HUES64 (cell line): ENCODE measurements at regions not wholly inside any gene's neighbourhood (a gene's known extent, or its start where the extent isn't known, plus 50 kb on each side); places are given as distances from the start of the nearest gene placed in this dataset.
"Not testable (repeated sequence)": the region's sequence is repeated elsewhere in the genome, so short reads cannot be mapped to it uniquely, and the experiment has no call there.

ENCODE experiments used
- H3K27ac ChIP-seq: 2 replicates; pipeline ENCODE4 v1.7.0; 2013; ENCODE audit warnings: low read depth, low read length, inconsistent platforms
- H3K27me3 ChIP-seq: 2 replicates; pipeline ENCODE4 v1.6.1; 2013; ENCODE audit warnings: mild to moderate bottlenecking, low read length; ENCODE audit not compliant: insufficient read depth
- H3K36me3 ChIP-seq: 2 replicates; pipeline ENCODE4 v1.6.1; 2013; ENCODE audit warnings: mild to moderate bottlenecking, low read length; ENCODE audit not compliant: insufficient read depth
- H3K4me1 ChIP-seq: 2 replicates; pipeline ENCODE4 v1.6.1; 2013; ENCODE audit warnings: mild to moderate bottlenecking, low read length, moderate library complexity; ENCODE audit not compliant: insufficient read depth
- H3K4me3 ChIP-seq: 2 replicates; pipeline ENCODE4 v1.5.1; 2013; ENCODE audit warnings: mild to moderate bottlenecking, low read length, moderate library complexity
- H3K9ac ChIP-seq: 2 replicates; pipeline ENCODE4 v1.6.1; 2013; ENCODE audit warnings: mild to moderate bottlenecking, low read depth, low read length
- H3K9me3 ChIP-seq: 2 replicates; pipeline ENCODE4 v1.6.1; 2013; ENCODE audit warnings: low read depth, low read length; ENCODE audit not compliant: insufficient read depth
- WGBS: fragments of 150-250, 120-280 bp; methylation state at CpG from one replicate; pipeline ENCODE4 v1.1.7; 2013; ENCODE audit warnings: missing lambda C conversion rate; 5-methylcytosine and 5-hydroxymethylcytosine counted together

DNA sequence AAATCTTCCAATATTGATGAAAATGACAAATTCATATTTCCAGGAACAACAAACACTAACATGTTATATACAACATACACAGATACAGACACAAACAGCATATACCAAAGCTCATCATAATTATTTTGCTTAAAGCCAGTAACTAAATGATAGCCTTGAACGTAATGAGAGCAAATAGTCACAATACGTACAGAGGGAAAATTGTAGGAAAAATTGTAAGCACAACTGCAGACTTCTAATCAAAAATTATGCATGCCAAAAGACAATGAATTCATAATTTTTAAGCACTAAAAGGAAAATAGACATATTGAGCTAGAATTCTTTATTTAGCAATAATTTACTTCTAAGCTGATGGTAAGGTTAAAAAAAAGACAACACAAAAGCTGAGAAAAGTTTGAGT is 1466.9 kb upstream of the CELF2 start:
- Histone ChIP-seq H3K4me1 (peaks cover 7% of the 10 kb centered on the region), H3K27me3 (no peaks in the 10 kb centered on the region), H3K4me3 (no peak overlapping the region), H3K27ac (no peak overlapping the region), H3K9me3 (peaks cover 11% of the 10 kb centered on the region), H3K9ac (no peak overlapping the region), H3K36me3 (no peaks in the 10 kb centered on the region)
- 80% methylated on average over 2 of the region's 2 CpGs for WGBS

DNA sequence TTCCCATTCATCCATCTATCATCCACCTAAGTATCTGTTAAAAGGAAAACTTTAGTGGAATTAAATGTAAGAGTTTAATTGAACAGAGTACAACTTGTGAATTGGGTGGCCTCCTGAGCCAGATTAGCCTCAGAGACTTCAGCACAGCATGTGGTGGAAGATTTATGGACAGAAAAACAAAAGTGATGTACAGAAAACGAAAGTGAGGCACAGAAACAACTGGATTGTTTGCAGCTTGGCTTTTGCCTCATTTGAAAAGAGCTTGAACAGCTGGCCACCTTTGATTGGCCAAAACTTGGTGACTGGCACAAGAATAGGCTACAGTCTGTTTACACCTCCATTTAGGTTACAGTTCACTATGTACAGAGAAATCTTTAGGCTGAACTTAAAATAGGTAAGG is 1463.4 kb upstream of the CELF2 start:
- 87% methylated on average over 1 of the region's 1 CpG for WGBS
- peaks cover 11% of the 10 kb centered on the region for H3K9me3 ChIP-seq

DNA sequence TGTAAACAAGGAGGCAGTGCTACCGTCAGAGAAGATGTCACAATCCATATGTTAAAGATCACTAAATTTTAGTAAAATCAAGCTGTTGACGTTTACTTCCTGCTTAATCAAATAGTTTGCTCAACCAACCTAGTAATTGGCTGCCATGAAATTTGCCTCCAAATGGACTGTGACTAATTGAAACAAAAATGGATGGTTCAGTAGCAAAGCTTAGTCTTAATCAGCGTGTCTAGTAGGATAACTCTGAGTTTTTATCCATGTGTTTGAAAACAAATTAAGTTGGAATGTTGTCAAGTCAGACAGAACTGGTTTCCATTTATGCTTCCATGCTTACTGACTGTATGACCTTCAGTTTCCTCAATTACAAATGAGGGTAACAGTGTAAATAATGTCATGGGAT is 1456.7 kb upstream of the CELF2 start:
- no peaks in the 10 kb centered on the region for H3K9me3 ChIP-seq
- H3K4me1 ChIP-seq, result peaks cover 20% of the 10 kb centered on the region; the same call in 1 of the 2 replicates
- WGBS, result 93% methylated on average over 3 of the region's 3 CpGs
- no peaks in the 10 kb centered on the region for H3K27me3 ChIP-seq
- no peak overlapping the region for H3K9ac ChIP-seq
- no peak overlapping the region for H3K27ac ChIP-seq
- no peaks in the 10 kb centered on the region for H3K36me3 ChIP-seq
- H3K4me3 ChIP-seq, result no peak overlapping the region

More for the DNA sequence above, 1463.4 kb upstream of the CELF2 start:
- H3K4me3 ChIP-seq, result no peak overlapping the region
- no peaks in the 10 kb centered on the region for H3K27me3 ChIP-seq
- H3K36me3 ChIP-seq, result no peaks in the 10 kb centered on the region
- H3K4me1 ChIP-seq, result no peaks in the 10 kb centered on the region
- no peak overlapping the region for H3K27ac ChIP-seq
- H3K9ac ChIP-seq, result no peak overlapping the region

DNA sequence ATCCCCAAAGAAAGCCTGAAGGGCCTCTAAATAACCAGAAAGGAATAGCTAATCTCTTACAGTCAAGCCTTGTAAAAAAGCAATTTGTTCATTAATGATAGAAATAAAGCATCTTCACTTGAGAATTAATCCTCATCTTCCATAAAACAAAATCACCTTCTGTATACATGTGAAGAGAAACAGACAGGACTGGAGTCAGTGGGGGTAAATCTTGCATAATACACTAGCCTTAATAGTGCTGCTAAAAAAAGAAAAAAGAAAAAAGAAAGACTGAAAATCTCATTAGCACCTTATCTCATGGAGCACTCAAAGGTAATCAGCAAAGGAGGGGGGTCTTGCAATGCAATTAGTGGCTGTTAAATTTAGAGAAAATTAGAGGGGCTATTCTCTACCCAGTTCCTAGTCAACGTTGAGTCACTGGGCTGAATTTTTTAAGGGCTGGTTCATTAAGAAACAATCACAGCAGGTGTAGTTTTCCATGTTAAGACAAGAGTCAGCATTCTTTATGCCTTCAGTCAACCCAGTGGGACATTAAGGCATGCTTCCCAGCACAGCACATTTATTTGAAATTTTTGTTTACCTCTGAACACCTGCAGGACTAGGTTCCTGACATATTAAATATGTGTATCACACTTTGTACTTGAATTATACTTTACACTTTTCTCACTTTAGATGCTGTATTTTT is 1455.7 kb upstream of the CELF2 start:
- Histone ChIP-seq H3K27me3 (no peaks in the 10 kb centered on the region), H3K4me1 (peaks cover 20% of the 10 kb centered on the region; the same call in 1 of the 2 replicates), H3K27ac (no peak overlapping the region; the same call in 1 of the 2 replicates), H3K36me3 (no peaks in the 10 kb centered on the region), H3K9ac (no peak overlapping the region), H3K4me3 (no peak overlapping the region), H3K9me3 (no peaks in the 10 kb centered on the region)
- 39% methylated on average over 1 of the region's 1 CpG for WGBS

DNA sequence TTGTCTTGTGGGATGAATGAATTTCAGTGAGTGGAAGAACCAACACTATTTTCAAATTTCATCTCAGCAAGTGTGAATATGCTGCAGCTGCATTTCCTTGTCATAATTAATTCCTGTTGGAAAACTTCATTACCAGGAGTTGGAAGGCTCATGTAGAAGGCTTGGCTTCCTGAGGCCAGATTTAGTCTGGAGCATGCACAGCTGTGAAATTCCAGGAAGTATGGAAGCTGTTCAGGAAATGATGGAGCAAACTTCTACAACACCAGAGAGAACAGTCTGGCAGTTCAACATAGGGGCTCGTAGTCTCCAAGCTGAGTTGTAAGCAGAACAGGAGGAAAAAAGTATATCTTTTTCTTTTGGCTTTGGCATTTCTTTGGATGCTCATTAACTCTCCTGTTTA is 1439.9 kb upstream of the CELF2 start:
- H3K4me1 ChIP-seq, result no peaks in the 10 kb centered on the region
- no peaks in the 10 kb centered on the region for H3K36me3 ChIP-seq
- no peaks in the 10 kb centered on the region for H3K27me3 ChIP-seq
- H3K9ac ChIP-seq, result no peak overlapping the region
- H3K9me3 ChIP-seq, result no peaks in the 10 kb centered on the region
- 94% methylated on average over 1 of the region's 1 CpG for WGBS
- no peak overlapping the region for H3K27ac ChIP-seq
- H3K4me3 ChIP-seq, result no peak overlapping the region

DNA sequence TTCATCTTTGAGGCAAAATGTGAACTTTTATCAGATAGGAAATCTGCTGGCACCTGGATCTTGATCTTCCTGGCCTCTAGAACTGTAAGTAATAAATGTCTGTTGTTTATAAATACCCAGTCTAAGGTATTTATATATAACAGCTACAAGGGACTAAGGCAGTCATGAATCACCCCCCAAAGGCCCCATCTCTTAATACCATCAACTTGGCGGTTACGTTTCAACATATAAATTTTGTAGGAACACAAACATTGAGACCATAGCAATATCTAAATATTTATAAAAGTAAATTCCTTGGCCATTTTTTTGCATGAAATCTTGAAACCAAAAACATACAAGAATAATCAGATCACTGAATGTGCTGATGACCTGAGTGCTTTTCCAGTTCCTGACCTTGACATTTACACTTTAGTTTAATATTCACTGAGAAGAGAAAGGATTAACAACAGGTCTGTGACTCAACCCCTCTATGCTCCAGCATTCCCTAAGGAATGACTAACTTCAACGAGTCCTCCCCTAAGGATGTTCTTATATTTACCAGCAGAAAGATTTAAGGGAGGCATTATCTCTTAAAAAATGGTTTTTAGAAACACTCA is 1438.5 kb upstream of the CELF2 start:
- no peak overlapping the region for H3K27ac ChIP-seq
- WGBS, result 100% methylated on average over 2 of the region's 3 CpGs
- H3K9ac ChIP-seq, result no peak overlapping the region
- no peaks in the 10 kb centered on the region for H3K4me1 ChIP-seq
- no peaks in the 10 kb centered on the region for H3K9me3 ChIP-seq
- H3K4me3 ChIP-seq, result no peak overlapping the region
- no peaks in the 10 kb centered on the region for H3K27me3 ChIP-seq
- H3K36me3 ChIP-seq, result no peaks in the 10 kb centered on the region

DNA sequence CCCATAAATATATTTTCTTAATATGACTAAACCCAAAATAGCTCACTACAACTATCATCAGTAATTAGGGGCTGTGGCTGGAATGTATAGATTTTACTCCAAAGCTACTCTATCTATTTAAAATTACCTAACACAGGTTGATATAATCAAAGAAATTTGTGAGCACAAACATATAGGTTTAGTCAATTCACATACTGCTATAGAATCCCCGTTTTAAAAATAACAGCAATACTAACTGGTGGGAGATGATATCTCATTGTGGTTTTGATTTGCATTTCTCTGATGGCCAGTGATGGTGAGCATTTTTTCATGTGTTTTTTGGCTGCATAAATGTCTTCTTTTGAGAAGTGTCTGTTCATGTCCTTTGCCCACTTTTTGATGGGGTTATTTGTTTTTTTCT is 1434.9 kb upstream of the CELF2 start:
- H3K27me3 ChIP-seq, H3K4me1 ChIP-seq, H3K4me3 ChIP-seq, H3K27ac ChIP-seq, H3K9me3 ChIP-seq, H3K36me3 ChIP-seq, H3K9ac ChIP-seq: not testable (repeated sequence)
- no CpG with 5 or more reads among the region's 1 CpG for WGBS

DNA sequence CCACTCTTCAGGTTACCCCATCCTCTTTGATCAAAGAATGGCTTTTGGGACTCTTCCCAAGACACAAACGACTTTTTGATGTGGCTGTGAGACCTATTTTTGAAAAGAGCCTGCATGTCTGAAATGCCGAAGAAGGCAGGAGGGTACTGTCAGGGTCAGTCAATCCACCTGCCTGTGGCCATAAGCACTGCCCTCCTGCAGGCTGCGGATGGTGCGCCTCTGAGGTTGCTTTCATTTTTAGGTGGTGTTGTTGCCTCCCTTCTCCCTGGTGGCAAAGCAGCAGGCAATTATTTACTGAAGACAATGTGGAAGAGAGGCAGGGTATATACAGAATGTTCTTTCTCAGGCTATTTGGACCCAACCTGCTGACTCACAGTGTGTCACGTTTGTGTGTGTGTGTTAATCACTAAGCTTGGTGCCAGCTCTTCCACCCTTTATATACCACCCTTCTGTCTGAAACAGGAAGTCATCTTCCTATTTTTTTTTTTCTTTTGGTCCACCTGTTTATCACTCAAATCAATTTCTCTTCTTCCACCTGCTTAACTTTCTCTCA is 1421.2 kb upstream of the CELF2 start:
- Histone ChIP-seq H3K4me3 (no peak overlapping the region), H3K27ac (no peak overlapping the region), H3K4me1 (0 out of 2 replicates have a peak, but pooled peaks cover 4% of the 10 kb centered on the region), H3K36me3 (no peaks in the 10 kb centered on the region), H3K9ac (no peak overlapping the region), H3K9me3 (no peaks in the 10 kb centered on the region), H3K27me3 (no peaks in the 10 kb centered on the region)
- 90% methylated on average over 5 of the region's 5 CpGs for WGBS

DNA sequence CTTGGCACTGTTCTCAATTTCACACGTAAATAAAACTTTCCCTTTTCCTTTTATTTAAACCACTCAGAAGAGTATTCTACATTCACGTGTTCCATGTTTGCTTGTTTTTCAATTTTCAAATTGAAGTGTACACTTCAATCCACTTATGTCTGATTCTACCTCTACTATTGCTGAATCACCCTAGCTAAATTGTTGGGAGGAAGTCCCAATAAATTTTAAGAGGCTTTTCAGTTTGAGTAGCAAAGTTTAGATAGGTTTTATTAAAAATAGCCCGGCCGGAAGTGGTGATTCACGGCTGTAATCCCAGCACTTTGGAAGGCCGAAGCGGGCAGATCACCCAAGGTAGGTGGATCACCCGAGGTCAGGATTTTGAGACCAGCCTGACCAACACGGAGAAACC is 1414.7 kb upstream of the CELF2 start:
- no peak overlapping the region for H3K27ac ChIP-seq
- H3K27me3 ChIP-seq, result no peaks in the 10 kb centered on the region
- no peak overlapping the region for H3K4me3 ChIP-seq
- H3K4me1 ChIP-seq, result peaks cover 26% of the 10 kb centered on the region
- no peaks in the 10 kb centered on the region for H3K9me3 ChIP-seq
- H3K36me3 ChIP-seq, result no peaks in the 10 kb centered on the region
- H3K9ac ChIP-seq, result no peak overlapping the region
- WGBS, result 95% methylated on average over 9 of the region's 9 CpGs

DNA sequence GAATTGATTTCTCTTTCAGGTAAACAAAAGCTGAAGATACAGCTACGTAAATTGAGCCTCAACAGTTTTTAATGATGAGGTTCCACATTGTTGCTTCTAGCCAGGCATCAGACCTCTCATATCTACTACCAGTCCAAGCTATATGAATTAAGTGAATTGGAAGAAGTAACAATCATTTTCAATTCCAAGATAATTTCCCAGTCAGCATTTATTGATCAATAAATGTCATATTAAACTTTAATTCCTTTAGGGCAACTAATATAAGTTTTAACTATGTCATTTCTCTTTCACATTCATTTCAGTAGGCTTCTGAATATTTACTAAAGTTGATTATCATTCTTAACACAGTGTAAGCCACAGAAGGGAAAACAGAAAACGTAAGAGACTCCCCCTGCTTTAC is 1413.7 kb upstream of the CELF2 start:
- H3K4me3 ChIP-seq, result no peak overlapping the region
- 91% methylated on average over 2 of the region's 2 CpGs for WGBS
- H3K9ac ChIP-seq, result no peak overlapping the region
- H3K27ac ChIP-seq, result no peak overlapping the region
- no peaks in the 10 kb centered on the region for H3K27me3 ChIP-seq
- H3K36me3 ChIP-seq, result no peaks in the 10 kb centered on the region
- H3K9me3 ChIP-seq, result no peaks in the 10 kb centered on the region
- H3K4me1 ChIP-seq, result peaks cover 22% of the 10 kb centered on the region

DNA sequence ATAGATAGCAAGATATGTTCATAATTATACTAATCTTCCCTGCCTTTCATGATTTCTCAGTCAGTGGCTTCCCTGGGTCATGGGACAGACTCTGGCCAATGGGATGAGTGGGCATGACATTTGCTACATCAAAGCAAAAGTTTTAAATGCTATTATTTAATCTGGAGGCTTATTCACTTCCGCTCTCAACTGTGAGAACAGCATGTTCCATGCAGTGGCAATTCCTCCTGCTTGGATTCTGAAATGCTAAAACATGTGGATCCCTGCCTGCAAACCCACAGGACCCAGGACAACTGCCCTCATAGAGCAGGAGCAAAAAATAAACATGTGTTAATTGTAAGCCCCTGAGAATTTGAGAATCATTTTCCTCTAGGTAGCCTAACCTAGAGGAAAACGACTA is 1412.4 kb upstream of the CELF2 start:
- Histone ChIP-seq H3K27ac (no peak overlapping the region), H3K27me3 (no peaks in the 10 kb centered on the region), H3K9me3 (no peaks in the 10 kb centered on the region), H3K4me3 (no peak overlapping the region), H3K9ac (no peak overlapping the region), H3K36me3 (no peaks in the 10 kb centered on the region), H3K4me1 (peaks cover 27% of the 10 kb centered on the region)
- 88% methylated on average over 2 of the region's 2 CpGs for WGBS
